ENCODE measurements at regions not wholly inside any gene's neighbourhood (a gene's known extent, or its start where the extent isn't known, plus 50 kb on each side); places are given as distances from the start of the nearest gene placed in this dataset.
"Not testable (repeated sequence)": the region's sequence is repeated elsewhere in the genome, so short reads cannot be mapped to it uniquely, and the experiment has no call there.

DNA sequence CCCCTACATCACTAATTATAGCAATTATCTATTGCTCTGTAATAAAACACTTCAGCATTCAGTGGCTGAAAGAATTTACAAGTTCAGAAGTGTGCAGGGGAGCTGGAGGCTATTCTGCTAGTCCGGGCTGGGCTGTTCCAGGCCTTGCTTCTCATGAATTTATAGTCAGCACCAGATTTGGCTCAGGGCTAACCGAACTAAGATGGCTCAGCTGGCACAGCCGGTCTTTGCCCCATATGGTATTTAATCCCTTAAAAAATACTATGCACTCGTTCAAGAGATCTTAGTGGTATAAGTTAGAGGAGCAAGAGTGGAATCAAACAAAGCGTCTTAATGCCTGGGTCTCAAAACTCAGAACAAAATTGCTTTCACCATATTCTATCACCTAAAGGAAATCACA is 932.9 kb downstream of the XPNPEP1 start:
- Mint-ChIP-seq H3K4me1 (no peaks in the 10 kb centered on the region), H3K4me3 (no peak overlapping the region), H3K27me3 (no peaks in the 10 kb centered on the region), H3K9me3 (peaks cover 13 to 19% of the 10 kb centered on the region in 2 donors), H3K27ac (no peak overlapping the region)
- DNase-seq (no peak), ATAC-seq (no peak)

- Mint-ChIP-seq H3K9me3 (peaks cover 8 to 19% of the 10 kb centered on the region in 2 donors), H3K4me3 (no peak overlapping the region), H3K27me3 (no peaks in the 10 kb centered on the region), H3K4me1 (no peaks in the 10 kb centered on the region), H3K27ac (no peak overlapping the region)
- no peak for DNase-seq
- no peak for ATAC-seq
Measured at GRCh38 chr10:108989976-108990375, 933.3 kb downstream of the XPNPEP1 start.

GRCh38 chr10:108982159-108982558 is 941.2 kb downstream of the XPNPEP1 start:
- Mint-ChIP-seq H3K4me1 (no peaks in the 10 kb centered on the region), H3K27ac (no peak overlapping the region), H3K27me3 (no peaks in the 10 kb centered on the region), H3K9me3 (peaks cover 14% of the 10 kb centered on the region in 2 donors), H3K4me3 (no peak overlapping the region)
- DNase-seq (no peak), ATAC-seq (no peak)

- Mint-ChIP-seq H3K4me1 (no peaks in the 10 kb centered on the region), H3K4me3 (no peak overlapping the region), H3K27ac (no peak overlapping the region), H3K9me3 (peaks cover 20 to 23% of the 10 kb centered on the region in 2 donors), H3K27me3 (no peaks in the 10 kb centered on the region)
- ATAC-seq (no peak), DNase-seq (no peak)
Measured at GRCh38 chr10:108980869-108981268, 942.4 kb downstream of the XPNPEP1 start.

DNA sequence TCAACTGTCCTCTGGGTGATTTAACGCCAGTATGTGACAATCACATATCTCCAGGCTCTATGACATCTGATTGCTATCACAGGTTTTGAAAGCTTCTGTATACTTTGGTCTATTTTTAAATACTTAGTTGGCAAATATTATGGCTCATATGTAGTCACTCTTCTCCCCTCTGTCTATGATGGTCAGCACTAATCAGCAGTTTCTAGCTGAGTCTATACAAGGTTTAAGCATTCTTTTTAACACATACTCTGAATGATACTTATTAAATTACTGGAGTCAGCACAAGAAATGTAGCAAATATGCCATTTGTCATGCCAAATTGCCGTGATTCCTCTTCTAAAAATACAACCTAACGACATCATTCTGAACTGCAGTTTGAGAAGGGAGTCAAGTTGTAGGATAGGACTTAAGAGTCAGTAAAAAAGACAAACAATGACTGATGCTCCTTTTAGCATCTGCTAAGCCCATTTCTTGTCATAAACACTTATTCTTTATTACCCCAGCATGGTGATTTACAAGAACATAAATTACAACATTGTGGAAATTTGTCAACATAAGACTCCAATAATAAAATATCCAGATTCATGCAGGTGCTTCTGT is 947.8 kb downstream of the XPNPEP1 start:
- ATAC-seq: no peak
- Mint-ChIP-seq H3K4me3 (no peak overlapping the region), H3K4me1 (no peaks in the 10 kb centered on the region), H3K9me3 (peaks cover 25 to 30% of the 10 kb centered on the region in 2 donors), H3K27me3 (no peaks in the 10 kb centered on the region), H3K27ac (no peak overlapping the region)
- no peak for DNase-seq

- Mint-ChIP-seq H3K27me3 (no peaks in the 10 kb centered on the region), H3K9me3 (peaks cover 7 to 13% of the 10 kb centered on the region in 2 donors), H3K27ac (no peak overlapping the region), H3K4me3 (no peak overlapping the region), H3K4me1 (no peaks in the 10 kb centered on the region)
- ATAC-seq (no peak), DNase-seq (no peak)
Measured at GRCh38 chr10:108970016-108970415, 953.3 kb downstream of the XPNPEP1 start.

- ATAC-seq: no peak
- H3K4me3 Mint-ChIP-seq: no peak overlapping the region
Measured at GRCh38 chr10:108966411-108966810, 956.9 kb downstream of the XPNPEP1 start.

DNA sequence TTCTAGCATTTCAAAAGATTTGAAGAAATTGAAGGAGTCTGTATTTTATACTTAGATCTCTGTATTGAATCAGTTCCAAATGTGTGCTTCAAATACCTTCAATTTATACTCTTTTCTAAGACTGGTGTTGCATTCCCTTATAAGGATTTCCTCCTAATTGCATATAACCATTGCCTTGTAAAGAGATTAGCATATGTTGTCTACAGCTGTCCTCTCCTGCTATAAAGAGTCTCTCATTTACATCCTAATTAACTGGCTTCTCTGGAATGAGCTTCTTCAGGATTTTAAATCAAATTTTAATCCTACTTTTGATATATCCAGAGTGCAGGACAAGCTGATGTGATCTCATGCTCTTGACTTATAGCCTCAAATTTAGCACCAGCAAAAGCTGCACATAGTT is 957.3 kb downstream of the XPNPEP1 start:
- Mint-ChIP-seq H3K27ac (no peak overlapping the region), H3K27me3 (no peaks in the 10 kb centered on the region), H3K4me1 (no peaks in the 10 kb centered on the region), H3K9me3 (no peaks in the 10 kb centered on the region), H3K4me3 (no peak overlapping the region)
- ATAC-seq (no peak), DNase-seq (no peak)

More at GRCh38 chr10:108966411-108966810, 956.9 kb downstream of the XPNPEP1 start:
- H3K27me3 Mint-ChIP-seq: no peaks in the 10 kb centered on the region
- DNase-seq: no peak
- peaks cover under 1% of the 10 kb centered on the region in 2 donors for H3K9me3 Mint-ChIP-seq
- no peaks in the 10 kb centered on the region for H3K4me1 Mint-ChIP-seq
- H3K27ac Mint-ChIP-seq: no peak overlapping the region

DNA sequence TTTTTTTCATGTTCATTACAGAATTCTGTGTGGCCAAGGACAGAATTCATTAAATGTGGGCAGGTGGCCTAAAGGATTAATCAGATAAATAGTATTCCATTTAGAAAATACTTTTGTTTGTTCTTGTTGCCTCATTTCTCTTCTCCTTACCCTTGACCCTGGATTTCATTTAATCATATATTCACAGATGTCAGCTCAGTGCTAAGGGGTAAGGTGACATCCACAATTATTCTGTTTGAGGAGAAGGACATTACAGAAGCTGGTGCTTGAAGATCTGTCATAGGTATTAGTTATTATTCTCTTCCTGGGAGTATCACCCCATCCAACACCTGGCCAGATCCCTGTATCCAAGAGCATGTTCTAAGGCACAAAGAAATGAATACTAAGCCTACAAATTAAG is 961.1 kb downstream of the XPNPEP1 start:
- Mint-ChIP-seq H3K27me3 (no peaks in the 10 kb centered on the region), H3K4me1 (no peaks in the 10 kb centered on the region), H3K4me3 (no peak overlapping the region), H3K27ac (no peak overlapping the region), H3K9me3 (no peaks in the 10 kb centered on the region)
- DNase-seq: no peak
- no peak for ATAC-seq

- peaks cover 10 to 18% of the 10 kb centered on the region in 2 donors for H3K9me3 Mint-ChIP-seq
- no peaks in the 10 kb centered on the region for H3K4me1 Mint-ChIP-seq
- DNase-seq: no peak
- no peak overlapping the region for H3K4me3 Mint-ChIP-seq
- no peaks in the 10 kb centered on the region for H3K27me3 Mint-ChIP-seq
- no peak for ATAC-seq
- H3K27ac Mint-ChIP-seq: no peak overlapping the region
Measured at GRCh38 chr10:108957681-108958080, 965.6 kb downstream of the XPNPEP1 start.

DNA sequence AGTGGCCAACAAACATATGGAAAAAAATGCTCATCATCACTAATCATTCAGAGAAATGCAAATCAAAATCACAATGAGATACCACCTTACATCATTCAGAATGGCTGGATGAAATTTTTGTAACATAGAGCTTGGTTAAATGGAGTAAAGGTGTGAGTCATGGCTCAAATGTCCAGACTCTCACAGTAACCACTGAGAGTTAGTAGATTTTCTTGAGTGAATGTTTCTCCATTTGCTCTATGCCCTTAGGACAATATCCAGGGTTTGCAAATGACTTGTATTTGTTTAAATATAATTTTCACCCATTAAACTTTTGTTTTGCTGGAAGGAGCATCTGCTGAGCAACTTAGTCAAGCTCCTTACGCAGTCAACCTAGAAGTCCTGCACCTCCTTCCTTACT is 967.2 kb downstream of the XPNPEP1 start:
- ATAC-seq (no peak), DNase-seq (no peak)
- Mint-ChIP-seq H3K9me3 (peaks cover 24 to 28% of the 10 kb centered on the region in 2 donors), H3K27ac (no peak overlapping the region), H3K4me1 (no peaks in the 10 kb centered on the region), H3K27me3 (no peaks in the 10 kb centered on the region), H3K4me3 (no peak overlapping the region)

DNA sequence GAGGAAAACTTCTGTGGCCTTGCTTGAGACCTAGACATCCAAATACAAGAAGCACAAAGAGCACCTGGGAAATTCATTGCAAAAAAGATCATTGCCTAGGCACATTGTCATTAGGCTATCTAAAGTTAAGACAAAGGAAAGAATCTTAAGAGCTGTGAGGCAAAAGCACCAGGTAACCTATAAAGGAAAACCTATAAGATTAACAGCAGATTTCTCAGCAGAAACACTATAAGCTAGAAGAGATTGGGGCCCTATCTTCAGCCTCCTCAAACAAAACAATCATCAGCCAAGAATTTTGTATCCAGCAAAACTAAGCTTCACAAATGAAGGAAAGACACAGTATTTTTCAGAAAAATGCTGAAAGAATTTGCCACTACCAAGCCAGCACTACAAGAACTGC is 1003.3 kb downstream of the XPNPEP1 start:
- H3K9me3 Mint-ChIP-seq: peaks cover 4 to 15% of the 10 kb centered on the region in 2 donors
- DNase-seq, H3K27ac Mint-ChIP-seq, ATAC-seq, H3K4me3 Mint-ChIP-seq, H3K4me1 Mint-ChIP-seq, H3K27me3 Mint-ChIP-seq: not testable (repeated sequence)

- DNase-seq (no peak), ATAC-seq (no peak)
- Mint-ChIP-seq H3K4me1 (no peaks in the 10 kb centered on the region), H3K9me3 (no peaks in the 10 kb centered on the region), H3K4me3 (no peak overlapping the region), H3K27me3 (peaks cover 15% of the 10 kb centered on the region), H3K27ac (no peak overlapping the region)
Measured at GRCh38 chr10:108913300-108913699, 1010.0 kb downstream of the XPNPEP1 start.

DNA sequence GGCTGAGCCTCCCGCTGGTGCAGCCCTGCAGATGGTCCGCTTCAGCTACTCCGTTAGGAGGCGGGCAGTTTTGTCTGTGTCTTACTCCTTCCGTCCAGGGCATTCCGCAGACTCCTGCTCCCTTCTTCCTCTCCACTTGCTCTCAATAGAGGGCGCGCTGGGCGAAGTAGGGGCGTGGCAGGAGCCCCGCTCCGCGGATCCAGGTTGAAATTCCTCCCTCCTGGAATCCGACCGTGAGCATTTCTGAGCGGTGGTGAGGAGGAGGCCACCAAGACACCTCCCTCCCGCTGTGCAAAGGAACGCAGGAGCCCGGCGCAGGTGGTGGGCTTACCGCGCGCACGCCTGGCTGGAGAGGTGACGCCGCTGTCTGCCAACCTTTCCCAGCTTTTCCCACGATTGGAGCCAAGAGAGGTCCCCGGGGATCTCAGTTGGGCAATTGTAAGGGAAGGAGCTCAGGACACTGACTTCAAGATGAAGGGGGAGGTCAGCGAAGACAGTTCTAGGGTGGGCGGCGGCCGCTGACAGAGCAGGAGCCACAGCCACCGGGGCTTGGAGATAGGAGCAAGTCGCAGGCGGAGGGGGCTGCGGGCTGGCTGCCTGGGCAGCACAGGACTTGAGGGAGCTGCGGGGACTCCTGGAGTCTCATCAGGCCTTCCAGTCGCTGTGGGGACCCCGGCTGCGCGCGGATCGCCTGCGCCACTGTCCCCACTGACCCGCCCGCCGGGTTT is 1011.3 kb downstream of the XPNPEP1 start:
- Mint-ChIP-seq H3K4me3 (no peak overlapping the region), H3K27ac (no peak overlapping the region), H3K4me1 (no peaks in the 10 kb centered on the region), H3K9me3 (peaks cover 0 to 7% of the 10 kb centered on the region in 2 donors), H3K27me3 (peaks cover 15% of the 10 kb centered on the region)
- ATAC-seq: no peak
- no peak for DNase-seq

DNA sequence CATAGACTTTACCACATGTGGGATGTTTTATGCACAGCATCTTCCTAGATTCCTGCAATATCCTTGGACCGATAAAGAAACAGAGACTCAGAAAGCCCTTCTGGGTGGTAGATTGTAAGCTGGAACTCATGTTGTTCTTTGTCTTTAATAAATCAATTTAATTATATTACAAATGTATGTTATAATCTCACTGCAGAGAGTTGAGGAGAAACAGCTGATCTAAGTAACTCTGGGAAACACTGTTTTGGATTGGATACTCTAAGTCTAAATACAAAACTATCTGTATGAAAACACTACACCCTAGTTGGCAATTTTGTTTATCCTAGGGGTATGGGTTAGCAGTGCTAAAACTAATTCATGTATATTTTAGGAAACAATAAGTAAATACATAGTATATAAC is 1015.2 kb downstream of the XPNPEP1 start:
- no peak for DNase-seq
- H3K9me3 Mint-ChIP-seq: peaks cover 0 to 7% of the 10 kb centered on the region in 2 donors
- peaks cover 15% of the 10 kb centered on the region for H3K27me3 Mint-ChIP-seq
- no peak overlapping the region for H3K4me3 Mint-ChIP-seq
- no peak for ATAC-seq
- H3K27ac Mint-ChIP-seq: no peak overlapping the region
- H3K4me1 Mint-ChIP-seq: no peaks in the 10 kb centered on the region

DNA sequence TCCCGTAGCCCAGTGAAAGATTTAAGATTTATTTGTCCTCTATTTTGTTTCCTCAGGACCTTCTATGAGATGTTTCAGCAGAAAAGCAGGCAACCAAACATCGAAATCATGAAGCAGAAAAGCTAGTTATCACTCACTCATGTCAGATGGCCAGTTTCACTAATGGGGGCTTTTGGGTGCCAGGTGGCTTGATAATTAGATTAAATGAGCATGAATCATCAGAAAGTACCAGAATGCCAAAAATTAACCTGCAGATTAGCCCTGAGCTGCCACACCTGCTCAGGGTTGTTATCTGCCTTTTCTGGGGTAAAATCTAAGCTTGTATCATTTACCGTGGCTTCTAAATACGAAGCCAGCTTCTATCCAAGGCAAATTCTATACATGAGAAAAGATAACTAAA is 1017.5 kb downstream of the XPNPEP1 start:
- DNase-seq (no peak), ATAC-seq (no peak)
- H3K27me3 Mint-ChIP-seq: no peaks in the 10 kb centered on the region
- H3K27ac Mint-ChIP-seq: no peak overlapping the region
- peaks cover 0 to 7% of the 10 kb centered on the region in 2 donors for H3K9me3 Mint-ChIP-seq
- no peak overlapping the region for H3K4me3 Mint-ChIP-seq
- H3K4me1 Mint-ChIP-seq: no peaks in the 10 kb centered on the region

All from stimulated activated naive CD8-positive, alpha-beta T cell treated with anti-CD3 and anti-CD28 coated beads, Interleukin-15, amount 100 ng/mL, for 72 hours (primary cell).